Adrenal gland (tissue), 9 donors: ENCODE measurements at regions not wholly inside any gene's neighbourhood (a gene's known extent, or its start where the extent isn't known, plus 50 kb on each side); places are given as distances from the start of the nearest gene placed in this dataset.
A peak's percentile ranks its signal among the peaks of the same experiment; 100 is the strongest.

Source experiments
- DNase-seq, 7 donors: peaks; one replicate each; pipeline ENCODE4 v3.0.0-alpha.2; 2019 to 2020
- H3K27ac ChIP-seq, 5 donors: fragments of 200-600 bp; sonication (generic) in 4 of 5; 1 replicate in 3 of 5; 2 replicates in 2 of 5; pipeline versions ENCODE4 v1.5.1 to v1.8.0; 2016 to 2020; ENCODE audit warnings: mild to moderate bottlenecking in 1 of 5
- H3K27me3 ChIP-seq: fragments of 200-600 bp; 2 replicates; pipeline ENCODE4 v1.8.0; 2021
- H3K36me3 ChIP-seq, 2 donors: fragments of 200-600 bp; replicated peaks in 1 of 2; 1 replicate in 1 of 2; 2 replicates in 1 of 2; pipeline versions ENCODE4 v1.5.1 to v1.8.0; 2018 to 2022
- H3K4me1 ChIP-seq, 2 donors: fragments of 200-600 bp; replicated peaks in 1 of 2; 1 replicate in 1 of 2; 2 replicates in 1 of 2; pipeline versions ENCODE4 v1.5.1 to v1.8.0; 2018 to 2021
- H3K4me3 ChIP-seq, 4 donors: fragments of 200-600 bp; sonication (generic) in 3 of 4; one replicate each; pipeline ENCODE4 v1.5.1; 2016 to 2018
- H3K9me3 ChIP-seq, 3 donors: fragments of 200-600 bp; sonication (generic) in 1 of 3; replicated peaks in 1 of 3; 1 replicate in 2 of 3; 2 replicates in 1 of 3; pipeline versions ENCODE4 v1.5.1 to v1.8.0; 2016 to 2021
- POLR2A ChIP-seq, 2 donors: fragments of 450-650 bp; IDR thresholded peaks; one replicate each; pipeline ENCODE4 v1.6.1; 2017; ENCODE audit warnings: antibody characterized with exemption in 2 of 2, mild to moderate bottlenecking in 2 of 2, moderate library complexity in 1 of 2
- WGBS, 4 donors: extraction: QIAGEN DNeasy Blood & Tissue Kit in 2 of 4; methylation state at CpG; one replicate each; pipeline versions ENCODE4 v1.1.5 to v1.1.7; 2013 to 2017; 5-methylcytosine and 5-hydroxymethylcytosine counted together
- intact Hi-C, 2 donors: fragments of 100-400 bp; cut with DNase I; formaldehyde crosslinking; loops; one replicate each; pipeline versions ENCODE4 v1.14.1 to v1.15.0; 2022 to 2023
- TF ChIP-seq, protein P1 (sequence below), 6 experiments: fragments of 450-650 bp in 4 of 6; fragments of 200-600 bp in 2 of 6; sonication (generic) in 1 of 6; IDR thresholded peaks; 1 replicate in 5 of 6; 2 replicates in 1 of 6; pipeline versions ENCODE4 v1.5.1 to v1.8.0; 2016 to 2021; ENCODE audit warnings: antibody characterized with exemption in 6 of 6, mild to moderate bottlenecking in 2 of 6, moderate library complexity in 1 of 6
- donor health status: healthy with polysubstance abuse.
- donor health status: Bipolar disorder and iron deficiency.
- donor health status: DM: yes; HTN: yes; CAD: no.
- donor health status: DM: no; HTN: no; CAD: no.
- donor health status: DM: no; HTN: no; CAD: no.

DNA sequence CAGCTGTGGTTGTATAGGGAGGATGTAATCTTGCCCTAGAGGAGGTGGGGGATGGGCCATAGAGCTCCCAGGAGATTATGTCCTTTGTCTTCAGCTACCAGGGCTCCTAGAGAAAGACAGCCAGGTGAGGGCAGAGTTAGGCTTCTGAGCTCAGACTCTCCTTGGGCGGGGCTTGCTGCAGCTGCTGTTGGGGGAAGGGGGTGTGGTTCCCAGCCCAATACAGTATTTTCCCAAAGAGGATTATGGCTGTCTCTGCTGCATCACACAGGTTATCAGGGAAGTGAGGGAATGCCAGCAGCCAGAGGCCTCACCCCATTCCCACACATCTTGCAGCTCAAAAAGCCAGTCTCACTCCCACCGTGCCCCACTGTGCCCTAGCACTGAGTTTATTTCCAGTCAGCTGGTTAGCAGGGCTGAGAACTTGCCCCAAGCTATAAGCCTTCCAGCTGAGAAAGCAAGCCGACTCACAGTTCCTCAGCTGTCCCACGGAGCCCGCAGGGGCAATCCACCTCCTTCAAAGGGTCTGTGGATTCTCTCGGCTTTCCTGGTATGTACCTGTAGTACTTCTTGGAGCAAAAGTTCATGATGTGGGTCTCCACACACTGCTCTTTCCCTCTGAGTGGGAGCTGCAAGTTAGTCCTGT, 217.3 kb upstream of the CPNE8 start:
- intact Hi-C loops, result no loop called here
- no peaks in the 10 kb centered on the region for H3K9me3 ChIP-seq
- H3K27me3 ChIP-seq, result no peaks in the 10 kb centered on the region
- peaks cover 0 to 5% of the 10 kb centered on the region in 2 donors for H3K4me1 ChIP-seq
- TF ChIP-seq, protein P1, sequence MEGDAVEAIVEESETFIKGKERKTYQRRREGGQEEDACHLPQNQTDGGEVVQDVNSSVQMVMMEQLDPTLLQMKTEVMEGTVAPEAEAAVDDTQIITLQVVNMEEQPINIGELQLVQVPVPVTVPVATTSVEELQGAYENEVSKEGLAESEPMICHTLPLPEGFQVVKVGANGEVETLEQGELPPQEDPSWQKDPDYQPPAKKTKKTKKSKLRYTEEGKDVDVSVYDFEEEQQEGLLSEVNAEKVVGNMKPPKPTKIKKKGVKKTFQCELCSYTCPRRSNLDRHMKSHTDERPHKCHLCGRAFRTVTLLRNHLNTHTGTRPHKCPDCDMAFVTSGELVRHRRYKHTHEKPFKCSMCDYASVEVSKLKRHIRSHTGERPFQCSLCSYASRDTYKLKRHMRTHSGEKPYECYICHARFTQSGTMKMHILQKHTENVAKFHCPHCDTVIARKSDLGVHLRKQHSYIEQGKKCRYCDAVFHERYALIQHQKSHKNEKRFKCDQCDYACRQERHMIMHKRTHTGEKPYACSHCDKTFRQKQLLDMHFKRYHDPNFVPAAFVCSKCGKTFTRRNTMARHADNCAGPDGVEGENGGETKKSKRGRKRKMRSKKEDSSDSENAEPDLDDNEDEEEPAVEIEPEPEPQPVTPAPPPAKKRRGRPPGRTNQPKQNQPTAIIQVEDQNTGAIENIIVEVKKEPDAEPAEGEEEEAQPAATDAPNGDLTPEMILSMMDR (IDR thresholded peaks at IDR 0.05), result no peak
- TF ChIP-seq POLR2A (IDR thresholded peaks at IDR 0.05), result no peak
- no peak overlapping the region for H3K4me3 ChIP-seq
- 80 to 87% (median 83%) methylated on average over 5 to 6 of the region's 6 CpGs for WGBS, 4 donors
- no peak overlapping the region for H3K27ac ChIP-seq
- H3K36me3 ChIP-seq, result no peaks in the 10 kb centered on the region
- no peak for DNase-seq

DNA sequence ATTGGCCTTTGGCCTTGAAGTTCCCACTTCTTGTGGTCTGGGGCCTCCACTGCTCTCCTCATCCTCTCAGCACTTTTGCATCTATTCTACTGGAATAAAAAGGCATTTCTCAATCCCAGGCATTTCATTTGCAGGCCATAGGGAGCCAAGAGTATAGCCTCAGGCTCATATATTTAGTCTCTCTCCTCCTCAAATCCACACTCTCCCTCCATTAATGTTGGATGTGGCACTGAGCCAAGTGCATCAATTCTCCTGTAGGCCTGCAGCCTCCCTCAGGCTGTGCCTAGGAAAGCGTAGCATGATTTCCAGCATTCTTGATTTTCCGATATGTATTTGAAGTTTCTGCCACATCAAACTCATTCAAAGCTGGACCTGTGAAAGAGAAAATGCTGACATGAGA, 211.5 kb upstream of the CPNE8 start:
- no peak for TF ChIP-seq POLR2A (IDR thresholded peaks at IDR 0.05)
- TF ChIP-seq, protein P1 (IDR thresholded peaks at IDR 0.05), result no peak
- no peak for DNase-seq
- no peaks in the 10 kb centered on the region for H3K27me3 ChIP-seq
- H3K27ac ChIP-seq, result no peak overlapping the region
- no peaks in the 10 kb centered on the region for H3K4me1 ChIP-seq
- 74 to 93% (median 89%) methylated on average over 2 of the region's 2 CpGs for WGBS, 4 donors
- no peaks in the 10 kb centered on the region for H3K36me3 ChIP-seq
- no peaks in the 10 kb centered on the region for H3K9me3 ChIP-seq
- intact Hi-C loops, result loop anchor here in 1 of 2 donors (10.0 kb wide), 1 partner anchor 782 kb away; no protein-coding TSS in a partner anchor
- no peak overlapping the region for H3K4me3 ChIP-seq

DNA sequence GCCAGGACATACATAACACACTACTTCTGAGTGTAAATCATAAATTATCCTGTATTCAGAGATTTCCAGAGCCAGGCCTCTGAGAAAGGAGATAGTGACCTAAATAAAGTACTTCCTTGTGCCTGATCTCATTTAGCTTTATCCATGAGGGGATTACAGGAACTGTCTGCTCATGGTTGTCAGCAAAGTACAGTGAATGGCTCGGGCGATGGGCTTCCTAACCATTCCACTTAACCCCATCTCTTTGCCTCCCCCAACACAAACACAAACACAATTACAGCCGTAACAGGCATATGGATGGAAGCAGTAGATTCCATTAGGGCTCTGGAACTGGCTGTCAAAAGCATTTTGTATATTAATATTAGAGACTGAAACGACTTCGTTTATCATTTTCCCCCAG, 206.7 kb upstream of the CPNE8 start:
- Histone ChIP-seq H3K9me3 (no peaks in the 10 kb centered on the region), H3K27me3 (no peaks in the 10 kb centered on the region), H3K36me3 (no peaks in the 10 kb centered on the region), H3K4me1 (no peaks in the 10 kb centered on the region), H3K4me3 (no peak overlapping the region), H3K27ac (peak overlapping the region in 1 of 5 donors; percentile 10)
- intact Hi-C loops, result loop anchor here in 1 of 2 donors (10.0 kb wide), 1 partner anchor 777 kb away; no protein-coding TSS in a partner anchor
- DNase-seq, result no peak
- 77 to 87% (median 83%) methylated on average over 5 of the region's 5 CpGs for WGBS, 4 donors
- TF ChIP-seq, protein P1 (IDR thresholded peaks at IDR 0.05), result no peak
- no peak for TF ChIP-seq POLR2A (IDR thresholded peaks at IDR 0.05)

- no peak for TF ChIP-seq POLR2A (IDR thresholded peaks at IDR 0.05)
- TF ChIP-seq, protein P1 (IDR thresholded peaks at IDR 0.05), result no peak
- no peak overlapping the region for H3K27ac ChIP-seq
- no peaks in the 10 kb centered on the region for H3K9me3 ChIP-seq
- H3K4me1 ChIP-seq, result peaks cover 5 to 8% of the 10 kb centered on the region in 2 donors
- no peak for DNase-seq
- H3K27me3 ChIP-seq, result no peaks in the 10 kb centered on the region
- H3K4me3 ChIP-seq, result no peak overlapping the region
- no peaks in the 10 kb centered on the region for H3K36me3 ChIP-seq
- intact Hi-C loops, result no loop called here
These were observed 199.7 kb upstream of the CPNE8 start for GRCh38 chr12:39105111-39105510.
